ENCODE measurements at regions not wholly inside any gene's neighbourhood (a gene's known extent, or its start where the extent isn't known, plus 50 kb on each side); places are given as distances from the start of the nearest gene placed in this dataset.

GRCh38 chr14:86712727-86713126, 1182.8 kb downstream of the FLRT2 start:
- Mint-ChIP-seq H3K4me1 (no peaks in the 10 kb centered on the region), H3K27ac (no peak overlapping the region), H3K27me3 (no peaks in the 10 kb centered on the region), H3K4me3 (no peak overlapping the region), H3K36me3 (no peaks in the 10 kb centered on the region), H3K9me3 (peaks cover 2 to 7% (median 5%) of the 10 kb centered on the region in 3 donors)

- Mint-ChIP-seq H3K4me3 (no peak overlapping the region), H3K36me3 (no peaks in the 10 kb centered on the region), H3K27ac (no peak overlapping the region), H3K9me3 (peaks cover 4 to 11% (median 5%) of the 10 kb centered on the region in 3 donors), H3K4me1 (no peaks in the 10 kb centered on the region), H3K27me3 (no peaks in the 10 kb centered on the region)
Measured at GRCh38 chr14:86712176-86712575, 1182.2 kb downstream of the FLRT2 start.

DNA sequence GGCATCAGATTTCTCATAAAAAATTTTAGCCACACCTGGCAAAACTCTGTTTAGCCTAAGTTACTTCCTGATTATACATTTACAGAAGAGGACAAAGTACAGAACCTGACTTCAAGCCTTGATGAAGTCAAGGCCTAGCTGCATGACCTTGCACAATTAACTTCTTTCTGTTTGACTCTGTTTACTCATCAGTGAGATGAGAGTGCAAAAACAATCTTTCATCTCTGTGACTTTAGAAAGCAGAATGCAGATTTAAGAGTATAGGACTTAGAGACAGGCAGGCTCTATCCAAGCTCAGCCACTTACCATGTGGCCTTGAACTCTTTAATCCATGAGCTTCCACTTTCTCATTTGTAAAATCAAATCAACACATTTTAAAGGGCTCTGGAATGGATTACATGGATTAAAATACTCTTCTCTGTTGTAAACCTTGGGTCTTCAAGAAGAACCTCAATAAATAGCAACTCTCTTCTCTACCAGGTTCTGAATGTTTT, 1178.9 kb downstream of the FLRT2 start:
- no peaks in the 10 kb centered on the region for H3K4me1 Mint-ChIP-seq
- H3K27me3 Mint-ChIP-seq, result no peaks in the 10 kb centered on the region
- H3K4me3 Mint-ChIP-seq, result no peak overlapping the region
- H3K36me3 Mint-ChIP-seq, result no peaks in the 10 kb centered on the region
- peaks cover 5 to 14% (median 12%) of the 10 kb centered on the region in 3 donors for H3K9me3 Mint-ChIP-seq
- H3K27ac Mint-ChIP-seq, result peak overlapping the region in 1 of 3 donors; percentile 1

GRCh38 chr14:86707071-86707470, 1177.1 kb downstream of the FLRT2 start:
- Mint-ChIP-seq H3K4me3 (no peak overlapping the region), H3K36me3 (no peaks in the 10 kb centered on the region), H3K4me1 (no peaks in the 10 kb centered on the region), H3K9me3 (peaks cover 6 to 12% (median 10%) of the 10 kb centered on the region in 3 donors), H3K27me3 (no peaks in the 10 kb centered on the region), H3K27ac (no peak overlapping the region)

GRCh38 chr14:86683561-86683960, 1153.6 kb downstream of the FLRT2 start:
- Mint-ChIP-seq H3K27me3 (no peaks in the 10 kb centered on the region), H3K36me3 (no peaks in the 10 kb centered on the region), H3K9me3 (peaks cover 1 to 8% (median 3%) of the 10 kb centered on the region in 3 donors), H3K4me1 (no peaks in the 10 kb centered on the region), H3K27ac (peak overlapping the region in 1 of 3 donors; percentile 25), H3K4me3 (no peak overlapping the region)

- Mint-ChIP-seq H3K4me3 (no peak overlapping the region), H3K27me3 (no peaks in the 10 kb centered on the region), H3K9me3 (peaks cover 0 to 3% (median 0%) of the 10 kb centered on the region in 3 donors), H3K36me3 (no peaks in the 10 kb centered on the region), H3K4me1 (no peaks in the 10 kb centered on the region), H3K27ac (no peak overlapping the region)
Measured at GRCh38 chr14:86675059-86675458, 1145.1 kb downstream of the FLRT2 start.

GRCh38 chr14:86673523-86673969, 1143.6 kb downstream of the FLRT2 start:
- Mint-ChIP-seq H3K27me3 (no peaks in the 10 kb centered on the region), H3K4me3 (no peak overlapping the region), H3K9me3 (peaks cover 0 to 4% (median 1%) of the 10 kb centered on the region in 3 donors), H3K36me3 (no peaks in the 10 kb centered on the region), H3K27ac (no peak overlapping the region), H3K4me1 (no peaks in the 10 kb centered on the region)

DNA sequence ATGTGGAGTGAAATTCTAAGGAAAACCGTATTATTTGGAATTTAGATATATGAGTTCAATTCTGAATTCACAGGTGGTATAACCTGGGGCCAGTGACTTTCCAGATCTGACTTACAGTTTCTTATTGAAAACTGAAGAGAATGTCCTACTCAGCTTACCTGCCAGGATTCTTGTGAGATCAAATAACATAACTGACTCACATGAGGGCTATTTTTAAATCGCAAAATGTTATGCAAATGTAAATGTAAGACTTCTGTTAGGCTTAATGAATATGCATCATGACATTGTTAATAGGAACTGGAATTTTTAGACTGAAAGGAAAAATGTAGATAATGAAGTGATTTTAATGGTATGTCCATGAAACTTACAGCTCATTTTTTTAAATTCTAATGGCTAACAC, 1142.1 kb downstream of the FLRT2 start:
- Mint-ChIP-seq H3K4me1 (no peaks in the 10 kb centered on the region), H3K9me3 (peaks cover 2 to 8% (median 6%) of the 10 kb centered on the region in 3 donors), H3K4me3 (no peak overlapping the region), H3K27me3 (no peaks in the 10 kb centered on the region), H3K27ac (no peak overlapping the region), H3K36me3 (no peaks in the 10 kb centered on the region)

DNA sequence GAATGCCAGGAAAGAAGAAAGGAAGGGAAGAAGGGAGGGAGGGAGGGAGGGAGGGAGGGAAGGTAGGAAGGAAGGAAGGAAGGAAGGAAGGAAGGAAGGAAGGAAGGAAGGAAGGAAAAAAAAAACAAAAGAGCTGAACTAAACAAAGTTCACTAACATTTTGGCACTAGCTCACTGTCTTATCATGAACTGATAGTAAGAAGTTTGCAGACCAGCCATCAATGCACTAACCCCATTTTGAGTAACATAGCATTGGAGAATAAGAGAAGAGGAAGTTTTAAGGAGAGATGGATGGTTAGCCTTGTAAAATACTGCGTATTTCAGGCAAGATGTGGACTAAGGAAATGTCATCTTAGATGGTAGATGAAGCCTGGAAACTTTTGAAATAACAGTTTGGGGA, 1136.0 kb downstream of the FLRT2 start:
- Mint-ChIP-seq H3K36me3 (no peaks in the 10 kb centered on the region), H3K4me1 (no peaks in the 10 kb centered on the region), H3K27ac (no peak overlapping the region), H3K9me3 (peaks cover 5 to 15% (median 7%) of the 10 kb centered on the region in 3 donors), H3K4me3 (no peak overlapping the region), H3K27me3 (no peaks in the 10 kb centered on the region)

GRCh38 chr14:86662334-86662733, 1132.4 kb downstream of the FLRT2 start:
- peaks cover 3 to 13% (median 5%) of the 10 kb centered on the region in 3 donors for H3K9me3 Mint-ChIP-seq
- H3K4me1 Mint-ChIP-seq, result no peaks in the 10 kb centered on the region
- no peaks in the 10 kb centered on the region for H3K27me3 Mint-ChIP-seq
- no peaks in the 10 kb centered on the region for H3K36me3 Mint-ChIP-seq
- H3K27ac Mint-ChIP-seq, result no peak overlapping the region
- no peak overlapping the region for H3K4me3 Mint-ChIP-seq

DNA sequence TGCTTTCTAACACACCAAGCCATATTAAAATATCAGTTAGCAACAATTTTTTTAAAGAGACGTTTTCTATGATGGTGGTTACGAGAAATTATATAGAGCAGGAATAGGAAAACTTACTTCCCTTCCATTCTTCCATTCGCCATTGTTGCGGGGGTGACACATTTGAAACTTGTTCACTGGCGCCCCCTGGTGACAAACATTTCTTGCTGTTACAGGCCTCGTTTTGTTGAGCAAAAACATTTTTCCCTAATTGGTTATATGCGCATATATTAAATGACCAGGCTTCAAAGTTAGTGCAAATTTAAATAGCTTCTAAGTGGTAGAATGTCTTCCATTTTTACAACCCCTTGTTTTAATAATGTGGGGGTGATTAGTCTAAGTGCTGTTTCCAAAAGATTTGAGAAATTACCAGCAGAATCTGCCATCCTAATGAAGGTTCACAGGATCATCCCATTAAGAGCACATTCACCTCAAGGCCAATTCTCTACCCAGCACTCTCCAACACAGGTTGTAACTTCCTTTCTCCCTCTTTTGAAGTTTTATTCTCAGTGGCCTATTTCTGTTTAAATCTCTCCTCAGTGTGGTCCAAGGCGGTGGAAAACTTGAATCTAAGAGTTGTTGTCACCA, 1124.7 kb downstream of the FLRT2 start:
- no peak overlapping the region for H3K27ac Mint-ChIP-seq
- H3K4me1 Mint-ChIP-seq, result no peaks in the 10 kb centered on the region
- no peaks in the 10 kb centered on the region for H3K36me3 Mint-ChIP-seq
- no peak overlapping the region for H3K4me3 Mint-ChIP-seq
- no peaks in the 10 kb centered on the region for H3K27me3 Mint-ChIP-seq
- H3K9me3 Mint-ChIP-seq, result peaks cover 2 to 11% (median 5%) of the 10 kb centered on the region in 3 donors

GRCh38 chr14:86652526-86652925, 1122.6 kb downstream of the FLRT2 start:
- H3K4me3 Mint-ChIP-seq, result no peak overlapping the region
- H3K4me1 Mint-ChIP-seq, result no peaks in the 10 kb centered on the region
- peaks cover 2 to 12% (median 5%) of the 10 kb centered on the region in 3 donors for H3K9me3 Mint-ChIP-seq
- H3K36me3 Mint-ChIP-seq, result no peaks in the 10 kb centered on the region
- H3K27ac Mint-ChIP-seq, result no peak overlapping the region
- H3K27me3 Mint-ChIP-seq, result no peaks in the 10 kb centered on the region

- Mint-ChIP-seq H3K27me3 (no peaks in the 10 kb centered on the region), H3K36me3 (no peaks in the 10 kb centered on the region), H3K9me3 (peaks cover 2 to 8% (median 5%) of the 10 kb centered on the region in 3 donors), H3K27ac (no peak overlapping the region), H3K4me1 (no peaks in the 10 kb centered on the region), H3K4me3 (no peak overlapping the region)
Measured at GRCh38 chr14:86646696-86647690, 1117.0 kb downstream of the FLRT2 start.

DNA sequence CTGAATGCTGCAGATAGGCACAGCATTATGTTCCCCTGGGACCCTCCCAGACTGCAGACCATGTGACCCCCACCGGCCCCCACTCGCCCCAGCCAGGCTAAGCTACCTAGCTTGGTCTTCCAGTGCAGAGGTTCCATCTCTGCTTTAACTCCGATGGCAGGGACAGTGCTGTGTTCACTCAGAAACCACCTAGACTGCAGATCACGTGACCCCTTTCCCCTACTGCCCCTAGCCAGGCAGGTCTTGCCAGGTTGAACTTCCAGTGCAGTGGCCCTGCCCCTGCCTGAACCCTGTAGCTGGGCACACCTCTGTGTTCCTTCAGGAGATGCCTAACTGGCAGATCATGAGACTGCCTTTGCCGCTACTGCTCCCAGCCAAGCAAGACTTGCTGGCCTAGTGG, 1116.2 kb downstream of the FLRT2 start:
- H3K4me1 Mint-ChIP-seq, result no peaks in the 10 kb centered on the region
- H3K27ac Mint-ChIP-seq, result no peak overlapping the region
- H3K27me3 Mint-ChIP-seq, result no peaks in the 10 kb centered on the region
- H3K9me3 Mint-ChIP-seq, result peaks cover 2 to 8% (median 3%) of the 10 kb centered on the region in 3 donors
- H3K4me3 Mint-ChIP-seq, result no peak overlapping the region
- no peaks in the 10 kb centered on the region for H3K36me3 Mint-ChIP-seq

- Mint-ChIP-seq H3K4me3 (no peak overlapping the region), H3K27me3 (no peaks in the 10 kb centered on the region), H3K4me1 (no peaks in the 10 kb centered on the region), H3K36me3 (no peaks in the 10 kb centered on the region), H3K27ac (no peak overlapping the region), H3K9me3 (peaks cover 0 to 2% (median 0%) of the 10 kb centered on the region in 3 donors)
Measured at GRCh38 chr14:86641310-86641709, 1111.4 kb downstream of the FLRT2 start.
